HepG2 (cell line): ENCODE measurements at regions not wholly inside any gene's neighbourhood (a gene's known extent, or its start where the extent isn't known, plus 50 kb on each side); places are given as distances from the start of the nearest gene placed in this dataset.

Source experiments
- ATAC-seq: fragments of 200-7000 bp; cut with Tn5 transposase; 3 replicates; pipeline ENCODE4 v1.9.1; 2020; ENCODE audit warnings: mild to moderate bottlenecking, moderate library complexity
- BruUV-seq: library from RNA; stranded (reverse); fragments of 400-500 nt; replicated peaks from 2 replicates; lab custom pipeline; 2021; lab: Mats Ljungman, UMichigan
- CTCF ChIA-PET: fragments of 300-600 bp; formaldehyde crosslinking; extraction: SDS; loops from one replicate; lab custom pipeline; 2021; ENCODE audit warnings: low total read pairs, inconsistent platforms, low intra/inter-chr PET ratio; lab: Yijun Ruan, JAX
- POLR2A ChIA-PET: fragments of 350-600 bp; sonication (Branson Sonifier 250); formaldehyde crosslinking; loops from one replicate; lab custom pipeline; 2020; ENCODE audit warnings: antibody characterized with exemption, inconsistent platforms; lab: Yijun Ruan, JAX
- DNase-seq: peaks from one replicate; pipeline ENCODE4 v3.0.0-alpha.2; 2015; ENCODE audit warnings: low spot score
- FAIRE-seq: peaks from 3 replicates; lab custom pipeline; 2011; peaks lifted over from hg19 to GRCh38; lab: Jason Lieb, UNC
- H2AFZ ChIP-seq: one replicate; pipeline ENCODE4 v1.6.1; 2011; ENCODE audit warnings: low read length, inconsistent platforms
- H3K27ac ChIP-seq: fragments of 300-600 bp; 3 replicates; pipeline ENCODE4 v1.8.0; 2011; ENCODE audit warnings: mixed run types, mild to moderate bottlenecking, mixed read lengths, low read length, inconsistent platforms; ENCODE audit not compliant: insufficient read depth; ENCODE audit errors: extremely low read length
- H3K27me3 ChIP-seq, 2 experiments: fragments of 200-600 bp in 1 of 2; 2 replicates in 1 of 2; 3 replicates in 1 of 2; pipeline versions ENCODE4 v1.6.0 to v1.8.0; 2011; ENCODE audit warnings: low read length in 2 of 2, mild to moderate bottlenecking in 2 of 2, moderate library complexity in 2 of 2, inconsistent platforms in 1 of 2; ENCODE audit not compliant: insufficient read depth in 2 of 2, control insufficient read depth in 1 of 2
- H3K36me3 ChIP-seq, 2 experiments: fragments of 200-600 bp in 1 of 2; replicated peaks in 1 of 2; 2 replicates in 1 of 2; 3 replicates in 1 of 2; pipeline versions ENCODE4 v1.5.1 to v1.8.0; 2011; ENCODE audit warnings: low read length in 2 of 2, inconsistent platforms in 1 of 2; ENCODE audit not compliant: insufficient read depth in 2 of 2, control insufficient read depth in 1 of 2
- H3K4me1 ChIP-seq: 2 replicates; pipeline ENCODE4 v1.5.1; 2012; ENCODE audit warnings: low read length, inconsistent platforms; ENCODE audit not compliant: insufficient read depth
- H3K4me2 ChIP-seq: 2 replicates; pipeline ENCODE4 v1.6.0; 2011; ENCODE audit warnings: low read depth, low read length, inconsistent platforms
- H3K4me3 ChIP-seq, 3 experiments: fragments of 200-600 bp in 1 of 3; sonication (generic), shearing (Covaris generic) in 1 of 3; replicated peaks in 1 of 3; 2 replicates each; pipeline ENCODE4 v1.5.1; 2011 to 2016; ENCODE audit warnings: low read length in 3 of 3, inconsistent platforms in 2 of 3, low read depth in 2 of 3, mild to moderate bottlenecking in 2 of 3, control low read depth in 1 of 3, mixed read lengths in 1 of 3; ENCODE audit not compliant: insufficient read depth in 1 of 3
- H3K79me2 ChIP-seq: one replicate; pipeline ENCODE4 v1.6.1; 2011; ENCODE audit warnings: low read length, inconsistent platforms; ENCODE audit not compliant: insufficient read depth
- H3K9ac ChIP-seq: 2 replicates; pipeline ENCODE4 v1.6.0; 2011; ENCODE audit warnings: mild to moderate bottlenecking, low read depth, low read length, inconsistent platforms; ENCODE audit not compliant: insufficient read depth
- H3K9me3 ChIP-seq: 2 replicates; pipeline ENCODE4 v1.5.1; 2012; ENCODE audit warnings: mild to moderate bottlenecking, low read length
- H4K20me1 ChIP-seq: 2 replicates; pipeline ENCODE4 v1.6.0; 2011; ENCODE audit warnings: inconsistent platforms, mild to moderate bottlenecking, low read length, moderate library complexity; ENCODE audit not compliant: insufficient read depth
- HNRNPK ChIP-seq: fragments of 200-400 bp; formaldehyde crosslinking; IDR thresholded peaks from 2 replicates; pipeline ENCODE4 v1.6.1; 2018; ENCODE audit warnings: low read length, low read depth, moderate library complexity, mild to moderate bottlenecking; ENCODE audit not compliant: poor library complexity, severe bottlenecking
- HNRNPLL ChIP-seq: fragments of 200-400 bp; formaldehyde crosslinking; IDR thresholded peaks from 2 replicates; pipeline ENCODE4 v1.6.1; 2017; ENCODE audit warnings: mild to moderate bottlenecking, low read depth, low read length; ENCODE audit not compliant: poor library complexity, severe bottlenecking
- MZF1 ChIP-seq: sonication (generic); formaldehyde crosslinking; IDR thresholded peaks from 2 replicates; pipeline ENCODE4 v1.8.1; 2023; ENCODE audit warnings: mild to moderate bottlenecking, missing genetic modification reagents, borderline replicate concordance
- WGBS: methylation state at CpG from one replicate; pipeline ENCODE4 v1.1.6; 2017; ENCODE audit warnings: low lambda C conversion rate; 5-methylcytosine and 5-hydroxymethylcytosine counted together
- in situ Hi-C: cut with HindIII; loops from 2 replicates; pipeline ENCODE4 v1.10.0; 2017; ENCODE audit warnings: low pct_unique_long_range_greater_than_20kb; ENCODE audit not compliant: extremely low pct_ligation_motif_present
- intact Hi-C: fragments of 100-400 bp; cut with micrococcal nuclease; formaldehyde crosslinking; loops from one replicate; pipeline ENCODE4 v1.10.0; 2022; ENCODE audit not compliant: unreplicated experiment

GRCh38 chr2:59378127-59378526 is 1137.0 kb upstream of the FANCL start:
- Histone ChIP-seq H3K36me3 (no peaks in the 10 kb centered on the region), H4K20me1 (no peaks in the 10 kb centered on the region), H3K9ac (no peak overlapping the region), H3K4me2 (no peak overlapping the region), H3K4me3 (no peak overlapping the region), H2AFZ (no peak overlapping the region), H3K79me2 (no peaks in the 10 kb centered on the region), H3K27me3 (no peaks in the 10 kb centered on the region), H3K9me3 (peaks cover 21% of the 10 kb centered on the region; the same call in 1 of the 2 replicates), H3K4me1 (no peaks in the 10 kb centered on the region), H3K27ac (no peak overlapping the region)
- POLR2A ChIA-PET: no interaction called here
- intact Hi-C loops (no loop called here), in situ Hi-C loops (no loop called here)
- DNase-seq (no peak), FAIRE-seq (no peak), ATAC-seq (no peak)
- CTCF ChIA-PET: no interaction called here
- no peak for TF ChIP-seq HNRNPLL
- WGBS: no CpG with 5 or more reads among the region's 1 CpG
- no TSS peak for BruUV-seq

GRCh38 chr2:59366288-59366687 is 1125.2 kb upstream of the FANCL start:
- no peak for DNase-seq
- Histone ChIP-seq H3K36me3 (no peaks in the 10 kb centered on the region), H3K79me2 (no peaks in the 10 kb centered on the region), H3K4me1 (no peaks in the 10 kb centered on the region), H3K27ac (no peak overlapping the region), H3K9ac (no peak overlapping the region), H2AFZ (no peak overlapping the region), H3K4me3 (no peak overlapping the region), H4K20me1 (no peaks in the 10 kb centered on the region), H3K9me3 (no peaks in the 10 kb centered on the region), H3K27me3 (no peaks in the 10 kb centered on the region), H3K4me2 (no peak overlapping the region)
- no TSS peak for BruUV-seq
- intact Hi-C loops: no loop called here
- in situ Hi-C loops: no loop called here
- TF ChIP-seq MZF1: no peak
- TF ChIP-seq HNRNPK: peak; percentile 91
- no peak for FAIRE-seq
- CTCF ChIA-PET: no interaction called here
- POLR2A ChIA-PET: no interaction called here
- no peak for ATAC-seq
